ENCODE measurements at regions not wholly inside any gene's neighbourhood (a gene's known extent, or its start where the extent isn't known, plus 50 kb on each side); places are given as distances from the start of the nearest gene placed in this dataset.

DNA sequence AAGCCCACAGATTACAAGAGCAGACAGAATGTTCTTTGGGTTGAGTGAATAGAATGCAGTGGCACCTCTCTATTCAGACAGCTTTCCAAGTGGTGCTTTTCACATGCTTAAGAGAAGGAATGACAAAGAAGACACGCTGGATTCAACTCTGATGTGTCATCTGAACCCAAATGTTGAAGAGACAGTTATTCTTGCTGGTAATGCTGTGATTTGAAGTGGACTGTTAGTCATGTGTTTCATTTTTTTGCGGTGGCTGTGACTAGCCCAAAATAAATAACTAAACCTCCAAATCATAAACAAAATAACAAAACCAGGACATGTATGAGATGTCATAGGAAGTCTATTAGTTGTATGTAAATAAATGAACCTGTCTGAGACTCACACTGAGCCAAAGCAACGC is 391.8 kb upstream of the PRICKLE1 start:
- TF ChIP-seq CTCF (conservative IDR thresholded peaks at IDR 0.05 in 1 of 2, IDR thresholded peaks at IDR 0.05 in 1 of 2; ENCODE audit: low read depth in 1 of 2, low read length in 2 of 2) = no peak
- no peak for TF ChIP-seq EZH2 (IDR thresholded peaks at IDR 0.05; ENCODE audit: low read length, missing control alignments)

Data from fibroblast of lung (primary cell).